MM.1S (cell line): ENCODE measurements at regions not wholly inside any gene's neighbourhood (a gene's known extent, or its start where the extent isn't known, plus 50 kb on each side); places are given as distances from the start of the nearest gene placed in this dataset.

Experiments used
- EZH2 ChIP-seq: fragments of 300-600 bp; sonication (generic); optimal IDR thresholded peaks from 2 replicates; pipeline ENCODE3; 2017; ENCODE audit warnings: low read depth, mild to moderate bottlenecking, antibody characterized with exemption, low read length, mixed read lengths
- EZH2phosphoT487 ChIP-seq: fragments of 300-600 bp; sonication (generic); IDR thresholded peaks from 2 replicates; pipeline ENCODE4 v1.6.1; 2018; ENCODE audit warnings: antibody characterized with exemption, low read length
- TF ChIP-seq, protein P1 (sequence below): fragments of 300-600 bp; sonication (generic); IDR thresholded peaks from 2 replicates; pipeline ENCODE4 v1.5.1; 2016; ENCODE audit warnings: antibody characterized with exemption, low read length, mixed read lengths

DNA sequence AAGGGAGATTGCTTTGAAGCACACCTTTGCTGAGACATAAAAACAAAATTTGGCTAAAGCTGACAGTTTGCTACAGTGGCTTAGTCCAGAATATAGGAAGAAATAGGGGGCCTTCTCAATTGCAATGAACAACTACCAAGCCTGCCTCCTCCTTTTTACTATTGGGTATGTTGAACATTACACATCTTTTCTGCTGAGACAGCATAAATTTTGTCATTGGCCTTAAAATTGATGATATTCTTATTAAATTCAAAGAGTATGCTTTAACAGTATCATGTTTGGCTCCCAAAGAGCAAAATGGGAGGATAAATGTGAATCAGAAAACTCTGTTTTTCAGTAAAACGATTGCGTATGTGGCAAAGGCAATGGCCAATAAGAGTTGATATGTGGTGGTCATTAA lies 721.9 kb upstream of the IGFBP7 start:
- TF ChIP-seq, protein P1, sequence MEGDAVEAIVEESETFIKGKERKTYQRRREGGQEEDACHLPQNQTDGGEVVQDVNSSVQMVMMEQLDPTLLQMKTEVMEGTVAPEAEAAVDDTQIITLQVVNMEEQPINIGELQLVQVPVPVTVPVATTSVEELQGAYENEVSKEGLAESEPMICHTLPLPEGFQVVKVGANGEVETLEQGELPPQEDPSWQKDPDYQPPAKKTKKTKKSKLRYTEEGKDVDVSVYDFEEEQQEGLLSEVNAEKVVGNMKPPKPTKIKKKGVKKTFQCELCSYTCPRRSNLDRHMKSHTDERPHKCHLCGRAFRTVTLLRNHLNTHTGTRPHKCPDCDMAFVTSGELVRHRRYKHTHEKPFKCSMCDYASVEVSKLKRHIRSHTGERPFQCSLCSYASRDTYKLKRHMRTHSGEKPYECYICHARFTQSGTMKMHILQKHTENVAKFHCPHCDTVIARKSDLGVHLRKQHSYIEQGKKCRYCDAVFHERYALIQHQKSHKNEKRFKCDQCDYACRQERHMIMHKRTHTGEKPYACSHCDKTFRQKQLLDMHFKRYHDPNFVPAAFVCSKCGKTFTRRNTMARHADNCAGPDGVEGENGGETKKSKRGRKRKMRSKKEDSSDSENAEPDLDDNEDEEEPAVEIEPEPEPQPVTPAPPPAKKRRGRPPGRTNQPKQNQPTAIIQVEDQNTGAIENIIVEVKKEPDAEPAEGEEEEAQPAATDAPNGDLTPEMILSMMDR, result no peak
- TF ChIP-seq EZH2 (no peak), EZH2phosphoT487 (no peak)
